GM18907 (cell line): ENCODE measurements at regions not wholly inside any gene's neighbourhood (a gene's known extent, or its start where the extent isn't known, plus 50 kb on each side); places are given as distances from the start of the nearest gene placed in this dataset.
"Not testable (repeated sequence)": the region's sequence is repeated elsewhere in the genome, so short reads cannot be mapped to it uniquely, and the experiment has no call there.

ENCODE experiments used
- ATAC-seq: cut with Tn5 transposase; IDR thresholded peaks from one replicate; pipeline ENCODE4 v1.9.1; 2021; ENCODE audit warnings: mild to moderate bottlenecking, moderate library complexity; ENCODE audit not compliant: unreplicated experiment

DNA sequence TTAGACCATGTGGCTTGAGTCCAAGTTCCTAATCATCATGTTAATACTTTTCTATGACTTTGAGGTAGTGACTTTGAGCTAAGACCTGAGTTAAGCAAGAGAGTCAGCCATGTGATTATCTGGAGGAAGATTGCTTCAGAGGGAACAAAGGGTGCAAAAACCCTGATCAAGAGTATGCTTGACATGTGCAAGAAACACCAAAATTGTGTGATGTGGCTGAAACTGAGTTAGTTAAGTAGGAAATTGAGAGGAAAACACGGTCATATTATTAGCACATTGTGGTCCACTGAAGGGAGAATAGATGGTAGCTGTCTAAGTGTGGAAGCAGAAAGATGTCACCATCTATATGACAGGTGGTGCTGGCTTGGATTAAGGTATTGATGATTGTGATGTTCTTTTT is 130.4 kb upstream of the MON1B start:
- ATAC-seq: no peak

DNA sequence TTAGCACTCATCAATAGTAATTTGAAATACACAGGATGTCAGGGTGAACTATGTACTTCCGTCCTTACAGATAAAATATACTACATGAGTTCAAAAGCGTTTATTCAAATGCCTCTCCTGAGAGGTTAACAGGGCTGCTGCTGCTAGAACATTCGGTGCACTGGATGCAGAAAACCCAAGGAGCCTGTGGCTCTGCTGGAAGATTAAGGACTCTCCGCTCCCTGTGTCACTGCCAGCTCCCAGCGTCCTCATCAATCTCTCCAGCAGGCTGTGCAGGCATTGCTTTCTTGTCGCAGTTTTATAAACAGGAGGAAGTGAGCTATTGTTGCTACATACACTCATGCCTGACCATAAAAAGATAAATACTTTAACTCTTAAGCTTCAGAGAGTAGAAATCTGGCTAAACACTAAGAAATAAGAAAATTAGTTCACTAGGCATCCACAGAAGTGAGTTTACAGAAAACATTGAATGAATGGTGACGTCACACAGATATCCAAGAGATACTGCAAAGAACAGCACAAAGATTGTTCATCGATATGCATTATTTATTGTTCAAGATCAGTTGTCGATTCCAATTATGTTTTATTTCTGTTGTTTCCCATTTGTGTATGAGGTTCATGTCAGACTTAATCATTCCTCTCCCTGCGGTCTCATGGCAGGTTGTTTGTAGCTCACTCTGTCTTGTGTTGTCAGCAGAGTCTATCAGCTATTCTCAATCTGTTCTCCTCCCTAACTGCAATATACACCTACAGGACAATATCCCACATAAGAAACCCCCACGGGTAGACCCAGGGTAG is 127.9 kb upstream of the MON1B start:
- ATAC-seq: no peak

DNA sequence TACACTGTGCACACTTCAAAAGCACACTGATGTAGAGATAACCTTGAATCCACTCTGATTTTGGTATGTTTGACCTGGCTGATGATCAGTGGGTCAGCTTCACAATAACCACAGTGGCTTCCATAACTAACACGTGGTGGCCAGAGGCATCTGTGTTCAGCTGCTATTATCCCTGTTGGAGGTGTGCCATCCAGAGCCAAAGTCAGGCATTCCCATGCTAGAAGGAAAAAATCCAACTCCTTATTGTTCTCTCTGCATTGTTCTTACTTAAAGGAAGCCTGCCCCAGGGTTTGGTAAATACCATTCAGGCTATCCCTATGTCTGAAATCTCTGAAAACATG is 127.3 kb upstream of the MON1B start:
- ATAC-seq: no peak

DNA sequence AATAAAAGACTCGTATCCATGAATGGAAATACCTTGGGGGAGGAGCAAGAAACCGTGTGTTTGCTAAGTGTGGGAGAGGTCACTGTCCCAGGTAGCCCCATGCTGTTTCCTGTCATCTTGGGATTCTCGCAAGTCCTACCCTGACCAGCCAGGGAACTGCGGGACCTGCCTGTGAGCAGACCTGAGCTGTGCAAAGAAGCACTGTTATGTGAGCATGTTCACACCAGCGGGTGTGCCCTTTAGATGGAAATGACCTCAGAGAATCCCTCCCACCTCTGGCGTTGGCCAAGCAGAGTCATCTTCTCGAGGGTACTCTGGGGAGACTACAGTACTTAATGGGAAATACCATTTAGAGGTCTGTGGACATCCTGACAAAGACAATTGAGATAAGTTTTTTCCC is 127.0 kb upstream of the MON1B start:
- ATAC-seq: no peak

DNA sequence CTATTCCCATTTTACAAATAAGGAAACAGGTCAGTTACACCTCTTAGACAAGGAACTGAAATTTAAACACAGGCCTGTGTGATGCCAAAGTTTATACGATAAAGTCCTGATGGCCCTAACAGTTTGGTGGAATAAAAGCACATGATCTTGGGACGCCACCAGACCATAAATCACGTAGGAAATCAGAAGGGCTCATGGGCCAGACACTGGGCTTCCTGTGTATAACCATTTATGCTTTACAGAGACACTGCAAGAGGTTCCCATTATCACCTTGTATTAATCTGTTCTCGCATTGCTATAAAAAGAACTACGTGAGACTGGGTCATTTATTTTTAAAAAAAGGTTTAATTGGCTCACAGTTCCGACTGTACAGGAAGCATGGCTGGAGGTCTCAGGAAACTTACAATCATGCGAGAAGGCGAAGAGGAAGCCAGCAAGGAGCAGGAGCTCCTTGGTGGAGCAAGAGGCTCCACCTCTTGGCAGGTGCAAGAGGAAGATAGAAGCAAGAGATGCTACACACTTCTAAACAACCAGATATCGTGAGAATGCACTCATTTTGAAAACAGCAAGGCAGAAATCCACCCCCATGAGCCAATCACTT is 124.0 kb upstream of the MON1B start:
- ATAC-seq: no peak

DNA sequence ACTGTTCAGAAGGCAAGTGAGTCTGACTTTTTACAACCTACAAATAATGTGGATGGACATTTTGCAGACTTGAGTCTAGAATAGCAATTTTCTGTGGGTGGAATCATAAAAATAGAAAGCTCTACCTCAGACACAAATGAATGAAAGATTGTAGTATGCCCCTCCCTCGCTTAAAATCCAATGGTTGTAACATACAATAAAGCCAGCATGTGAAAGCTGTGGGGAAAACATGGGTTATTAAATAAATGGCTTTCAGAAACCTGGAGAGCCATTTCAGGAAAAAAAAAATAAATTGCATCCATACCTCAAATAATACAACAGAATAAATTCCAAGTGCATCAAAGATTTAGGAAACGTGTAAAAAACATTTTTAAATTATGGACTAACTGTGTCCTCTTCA is 123.1 kb upstream of the MON1B start:
- no peak for ATAC-seq

DNA sequence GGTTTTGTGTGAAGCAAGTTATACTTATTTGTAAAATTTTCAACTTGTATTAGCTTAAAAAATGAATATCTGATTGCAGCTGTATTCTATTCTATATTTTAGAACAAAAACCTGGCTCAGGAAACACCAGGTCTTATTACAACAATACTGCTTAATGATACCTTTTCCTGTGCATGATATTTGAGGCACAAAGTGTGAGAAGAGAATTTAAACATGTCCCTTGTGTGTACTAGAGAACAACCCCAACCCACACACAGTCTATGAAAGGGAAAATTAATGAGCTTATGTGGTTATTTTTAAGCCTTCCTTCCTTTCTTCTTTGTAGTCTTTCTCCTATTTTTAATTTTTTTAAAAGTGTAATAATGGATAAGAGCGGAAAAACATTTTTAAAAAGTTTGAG is 122.6 kb upstream of the MON1B start:
- no peak for ATAC-seq

DNA sequence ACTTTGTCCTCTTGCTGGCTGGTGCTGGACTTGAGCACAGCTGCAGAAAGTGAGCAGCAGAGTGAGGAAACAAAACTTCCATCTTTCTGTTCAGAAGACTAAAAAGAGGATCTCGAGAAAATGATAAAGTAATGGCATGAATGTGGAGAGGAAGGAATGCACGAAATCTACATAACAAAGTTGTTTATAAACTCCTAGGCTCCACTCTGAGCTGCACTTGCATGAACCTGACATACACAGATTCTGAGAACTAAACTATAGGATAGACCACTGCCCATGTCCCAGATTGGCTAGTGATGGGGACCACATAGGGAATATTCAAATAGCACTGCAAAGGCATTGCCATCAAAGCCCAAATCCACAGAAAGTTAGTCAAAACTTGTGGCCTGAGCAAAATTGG is 121.1 kb upstream of the MON1B start:
- no peak for ATAC-seq

DNA sequence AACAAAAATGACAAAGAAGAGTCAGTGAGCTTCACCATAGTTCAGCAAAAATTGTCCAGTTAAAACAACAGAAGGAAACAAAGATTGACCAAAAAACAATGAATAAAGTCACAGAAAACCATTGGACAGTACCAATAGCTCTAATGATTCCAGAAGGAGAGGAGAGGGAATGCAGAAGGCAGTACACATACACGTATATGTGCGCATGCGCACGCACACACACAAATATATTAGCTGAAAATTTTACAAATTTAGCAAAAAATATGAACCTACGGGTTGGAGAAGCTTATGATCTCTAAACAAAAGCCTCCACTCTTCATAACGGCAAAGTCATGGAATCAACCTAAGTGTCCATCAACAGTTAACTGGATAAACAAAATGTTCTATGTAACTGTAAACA is 120.3 kb upstream of the MON1B start:
- ATAC-seq: no peak

DNA sequence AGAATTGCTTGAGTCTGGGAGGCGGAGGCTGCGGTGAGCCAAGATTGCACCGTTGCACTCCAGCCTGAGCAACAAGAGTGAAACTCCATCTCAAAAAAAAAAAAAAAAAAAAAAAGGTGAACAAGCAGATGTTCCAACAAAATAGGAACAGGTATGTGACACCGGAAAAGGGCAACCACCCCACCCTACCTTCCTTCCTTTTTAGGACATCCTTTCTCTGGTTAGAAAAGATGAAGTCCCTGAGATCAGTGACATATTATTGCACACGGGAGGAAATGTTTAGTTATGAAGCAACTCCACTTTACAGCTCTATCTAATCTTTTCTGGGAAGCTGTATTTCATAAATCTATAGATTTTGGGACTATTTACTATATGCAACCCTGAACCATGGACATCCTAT is 114.2 kb upstream of the MON1B start:
- ATAC-seq: no peak

DNA sequence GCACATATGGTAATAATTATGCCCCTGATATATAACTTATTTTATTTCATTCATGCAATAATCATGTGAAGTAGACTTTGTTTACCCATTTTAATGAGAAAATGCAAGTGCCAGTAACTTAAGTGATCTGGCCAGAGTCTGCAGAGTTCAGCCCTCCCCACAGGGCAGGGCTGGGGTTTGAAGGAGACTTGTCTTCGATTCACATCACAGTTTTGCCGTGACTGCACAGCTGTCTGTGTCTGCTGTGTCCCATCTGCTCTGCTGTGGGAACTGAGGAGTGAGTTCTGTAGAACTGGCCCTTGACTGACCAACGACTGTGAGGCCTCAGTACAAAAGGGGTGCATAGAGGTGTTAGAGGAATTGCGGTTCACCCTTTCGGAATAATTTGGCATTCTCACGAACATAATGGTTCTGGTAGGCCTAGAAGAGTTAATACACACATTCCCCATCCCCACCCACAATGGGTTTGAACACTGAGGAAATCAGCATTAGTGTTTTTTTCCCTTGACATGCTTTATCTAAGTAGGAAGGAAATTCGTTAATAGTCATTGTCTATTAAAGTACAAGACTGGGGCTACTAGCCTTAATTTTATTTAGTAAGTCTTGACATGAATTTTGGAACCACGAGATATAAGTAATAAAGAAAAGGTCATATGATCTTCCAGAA is 113.6 kb upstream of the MON1B start:
- ATAC-seq: no peak

DNA sequence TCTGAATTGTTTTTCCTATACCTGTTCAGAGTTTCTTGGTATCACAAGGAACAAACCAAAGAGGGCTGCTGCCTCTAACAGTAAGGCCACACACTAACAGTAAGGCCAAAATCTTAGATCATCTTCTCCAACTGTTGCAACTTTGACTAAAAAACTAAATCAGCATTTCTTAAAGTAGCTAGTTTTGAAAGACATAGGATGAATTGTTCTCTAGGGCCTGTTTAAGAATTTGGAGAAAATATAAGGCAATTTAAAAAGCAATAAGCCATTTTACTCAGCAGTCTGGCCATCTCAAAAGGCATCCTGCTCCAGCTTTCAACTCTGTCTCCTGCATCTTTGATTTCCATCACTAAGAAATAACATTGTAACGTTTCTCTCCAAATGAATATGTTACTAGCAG is 105.0 kb upstream of the MON1B start:
- no peak for ATAC-seq

DNA sequence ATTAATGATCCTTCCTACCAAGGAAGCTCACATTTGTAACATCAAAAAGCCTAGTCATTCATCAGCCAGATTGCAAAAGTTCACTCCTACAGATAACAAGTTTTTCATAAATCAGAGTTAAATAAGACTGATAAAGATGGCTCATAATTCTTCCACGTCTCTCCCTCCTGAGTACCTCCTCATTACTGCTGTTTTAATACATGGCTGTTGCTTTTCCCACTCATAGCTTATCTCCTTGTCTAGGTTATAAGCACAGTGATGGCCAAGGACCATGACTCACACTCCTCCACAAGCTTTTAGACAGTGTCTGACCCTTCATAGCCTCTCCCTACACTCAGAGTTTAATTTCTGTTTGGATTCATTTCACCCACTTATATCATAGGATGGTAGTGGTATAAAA is 100.9 kb upstream of the MON1B start:
- ATAC-seq: no peak

DNA sequence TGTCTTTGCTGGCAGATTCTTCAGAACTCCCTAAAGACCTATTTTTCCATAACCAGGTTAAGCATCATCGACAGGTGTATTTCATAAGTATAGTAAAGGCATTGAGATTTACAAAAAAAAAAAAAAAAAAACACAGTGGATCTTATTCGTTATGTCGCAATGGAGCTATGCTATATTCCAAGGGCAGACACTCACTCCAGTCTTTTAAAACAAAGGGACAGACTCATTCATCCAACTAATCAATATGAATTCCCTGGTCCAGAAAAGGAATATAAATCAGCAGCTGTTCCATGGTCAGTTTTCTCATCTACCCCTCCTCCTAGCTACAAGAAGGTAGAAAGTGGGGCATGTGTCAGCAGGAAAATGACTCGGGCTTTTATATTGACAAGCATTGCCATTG is 97.7 kb upstream of the MON1B start:
- ATAC-seq: no peak

DNA sequence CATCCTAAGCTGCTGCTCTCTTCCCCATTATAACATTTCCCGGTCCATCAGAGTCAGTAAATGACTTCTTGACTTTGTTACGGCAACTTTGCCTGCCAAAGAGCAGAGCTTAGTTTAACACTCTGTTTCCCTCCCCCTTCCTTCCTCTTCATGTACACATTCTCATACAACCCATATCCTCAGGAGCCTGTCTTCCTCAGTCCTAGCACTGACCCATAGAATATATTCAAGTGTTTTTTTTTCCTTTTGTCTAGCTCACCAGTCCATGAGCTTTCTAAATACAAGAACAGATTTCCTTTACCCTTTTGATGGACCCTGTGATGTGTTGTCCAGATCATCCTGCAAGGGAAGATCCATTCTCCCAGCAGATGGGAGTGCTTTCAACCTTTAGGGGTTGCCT is 97.0 kb upstream of the MON1B start:
- ATAC-seq: no peak

DNA sequence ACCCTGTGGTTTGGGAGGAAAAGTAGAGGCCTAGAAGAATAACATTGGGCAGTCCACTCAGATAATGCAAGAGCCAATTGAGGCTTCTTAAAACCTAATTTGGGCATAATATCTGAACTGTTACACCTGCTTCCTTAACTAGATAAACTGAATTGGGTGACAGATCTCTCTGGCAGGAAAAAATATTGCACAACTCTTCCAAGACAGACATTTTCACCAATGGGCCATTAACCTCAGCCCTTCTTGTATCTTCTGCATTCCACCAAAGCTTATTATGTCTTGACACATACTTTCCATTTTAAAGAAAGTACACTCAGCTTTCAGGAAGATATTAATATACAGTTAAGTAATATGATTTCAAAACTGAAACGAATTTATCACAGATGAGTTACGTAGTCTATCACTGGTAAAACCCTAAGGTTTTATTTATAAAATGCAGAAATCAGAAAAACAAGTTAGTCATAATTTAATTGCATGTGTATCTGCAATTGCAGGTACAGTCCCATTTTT is 79.9 kb upstream of the MON1B start:
- ATAC-seq: no peak

DNA sequence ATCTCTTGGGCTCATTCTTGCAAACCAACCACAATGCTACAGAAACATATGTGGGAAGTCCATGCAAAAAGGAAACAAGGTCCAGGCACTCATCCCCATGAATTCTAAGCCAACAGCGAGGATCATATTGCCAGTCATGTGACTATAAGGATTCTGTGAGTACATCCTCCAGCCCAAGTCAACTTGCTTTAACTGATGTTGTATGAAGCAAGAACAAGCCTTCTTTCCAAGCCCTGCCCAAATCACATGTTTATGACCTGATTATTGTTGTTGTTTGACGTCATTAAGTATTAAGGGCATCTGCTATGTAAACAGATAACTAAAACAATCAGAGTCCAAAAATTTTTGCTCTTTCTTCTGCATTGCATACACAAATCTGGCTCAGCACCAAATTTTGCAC is 78.2 kb upstream of the MON1B start:
- ATAC-seq: no peak

DNA sequence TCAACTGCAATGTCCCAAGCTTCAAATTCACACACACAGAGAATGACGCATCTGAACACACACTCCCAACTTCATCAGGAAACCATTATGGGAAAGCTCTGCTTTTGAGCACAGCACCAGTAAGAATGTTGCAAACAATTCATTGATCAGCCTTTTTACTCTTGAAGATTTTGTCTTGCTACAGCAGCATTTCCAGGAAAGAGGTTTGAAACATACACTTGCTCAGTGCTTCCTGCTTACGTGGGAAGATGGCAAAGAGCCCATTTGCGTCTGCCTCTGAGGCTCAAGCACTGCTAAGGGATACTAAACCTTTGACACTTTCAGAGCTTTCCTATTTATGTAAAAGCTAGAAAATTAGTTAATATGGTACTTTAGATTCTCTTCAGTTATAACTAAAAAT is 77.2 kb upstream of the MON1B start:
- no peak for ATAC-seq

DNA sequence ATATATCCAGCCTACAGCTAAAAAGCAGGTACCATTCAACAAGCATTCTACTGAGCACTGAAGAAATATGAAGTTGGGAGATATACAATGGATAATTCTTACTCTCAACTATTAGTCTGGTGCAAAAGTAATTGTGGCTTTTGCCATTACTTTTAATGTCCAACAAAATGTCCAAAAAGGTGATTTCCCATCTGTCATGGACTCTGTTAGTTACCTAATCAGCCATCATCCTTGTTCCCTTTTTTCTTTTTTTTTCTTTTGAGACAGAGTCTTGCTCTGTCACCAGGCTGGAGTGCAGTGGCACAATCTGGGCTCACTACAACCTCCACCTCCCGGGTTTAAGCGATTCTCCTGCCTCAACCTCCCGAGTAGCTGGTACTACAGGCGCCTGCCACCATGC is 76.6 kb upstream of the MON1B start:
- not testable (repeated sequence) for ATAC-seq

DNA sequence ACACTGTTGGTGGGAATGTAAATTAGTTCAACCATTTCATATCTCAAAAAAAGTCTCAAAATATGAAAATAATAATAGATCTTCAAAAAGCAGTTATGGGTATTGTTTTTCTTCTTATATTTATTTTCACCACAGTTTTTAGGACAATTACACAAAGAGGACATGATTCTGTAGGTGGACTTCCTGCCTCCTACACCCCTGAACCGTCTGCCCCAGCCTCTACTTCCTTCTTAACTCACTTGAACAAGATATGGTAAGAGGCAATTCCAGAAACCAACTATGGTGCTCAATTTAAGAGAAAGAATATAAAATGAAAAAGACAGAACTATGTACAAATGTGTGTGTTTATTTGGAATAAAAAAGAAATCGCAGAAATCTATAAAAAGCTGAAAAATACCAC is 74.1 kb upstream of the MON1B start:
- no peak for ATAC-seq

DNA sequence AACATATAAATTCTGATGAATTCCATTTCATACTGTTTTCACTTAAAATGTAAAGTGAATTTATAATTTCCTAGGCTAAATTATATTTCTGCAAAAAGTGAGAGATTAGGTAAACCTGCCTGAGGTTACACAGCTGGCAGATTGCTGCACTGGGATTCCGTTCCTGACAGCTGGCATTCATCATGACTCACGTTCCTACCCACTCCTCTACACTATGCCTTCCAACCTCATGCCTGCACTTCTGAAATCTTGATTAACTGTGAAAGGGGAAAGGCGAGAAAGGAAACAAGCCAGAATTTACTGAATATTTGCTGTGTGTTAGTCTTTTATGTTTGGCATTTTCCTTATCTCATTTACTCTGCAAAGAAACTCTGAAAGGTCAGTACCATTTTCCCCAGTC is 73.3 kb upstream of the MON1B start:
- ATAC-seq: no peak

DNA sequence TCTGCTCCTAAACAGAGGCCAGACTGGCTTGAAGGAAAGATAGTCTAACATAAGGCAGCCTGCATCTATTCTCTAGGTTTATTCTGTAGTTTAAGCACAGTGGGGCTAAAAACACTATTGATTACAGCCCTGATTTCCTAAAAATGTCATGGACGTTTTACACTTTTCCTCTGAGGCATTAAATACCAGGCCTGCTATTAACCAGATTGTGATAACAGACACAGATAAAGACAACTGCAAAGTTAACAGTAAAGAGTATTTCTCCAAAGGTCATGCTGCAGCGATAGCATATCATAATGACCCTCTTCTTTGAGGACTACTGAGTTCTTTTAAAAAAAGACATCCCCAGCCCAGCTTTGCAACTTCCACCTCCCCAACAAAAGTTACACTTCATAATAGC is 59.6 kb upstream of the MON1B start:
- ATAC-seq: no peak
